ENCODE measurements at regions not wholly inside any gene's neighbourhood (a gene's known extent, or its start where the extent isn't known, plus 50 kb on each side); places are given as distances from the start of the nearest gene placed in this dataset.

DNA sequence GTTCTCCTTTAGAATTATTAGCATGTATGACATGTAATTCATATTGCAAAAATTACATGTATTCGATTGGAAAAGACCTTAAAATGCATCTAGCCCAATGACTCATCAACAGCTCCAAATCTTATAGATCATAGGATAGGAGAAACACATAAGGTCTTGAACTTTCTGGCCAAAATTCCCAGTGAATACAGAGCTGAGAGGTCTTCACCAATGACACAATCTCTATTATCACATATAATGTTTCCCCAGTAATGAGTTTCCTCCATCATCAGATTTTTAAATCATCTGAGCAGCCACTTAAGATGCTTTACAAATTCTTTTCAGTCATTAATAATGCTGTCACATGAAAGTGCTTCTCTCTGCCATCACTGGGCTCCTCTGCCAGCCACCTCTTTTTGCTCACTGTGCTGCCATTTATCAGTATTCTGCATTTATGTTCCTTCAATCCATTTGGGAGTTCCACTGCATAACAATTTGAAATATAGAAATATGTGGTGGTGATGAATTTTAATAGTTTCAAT, 804.9 kb downstream of the SUCLG1 start:
- no peak for DNase-seq (ENCODE audit: low spot score)

DNA sequence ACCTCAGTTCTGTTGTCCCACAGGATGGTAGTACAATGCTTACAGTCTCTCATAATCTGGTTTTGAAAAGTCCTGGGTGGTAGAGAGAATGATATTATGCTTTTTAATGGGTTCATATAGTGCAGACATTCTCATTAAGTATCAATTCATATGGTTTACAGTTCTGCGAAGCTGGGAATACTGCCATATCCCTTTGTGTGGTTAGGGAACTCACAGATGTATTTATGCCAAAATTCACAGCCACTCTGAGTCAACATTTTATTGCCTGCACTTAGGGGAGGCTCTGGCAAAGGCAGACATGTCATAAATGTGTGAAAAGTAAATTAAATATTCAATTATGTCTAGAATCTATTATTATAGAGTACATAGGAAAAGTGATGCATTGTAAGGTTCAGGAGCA, 808.2 kb downstream of the SUCLG1 start:
- DNase-seq (ENCODE audit: low spot score) = peak; percentile 38

- no peak for DNase-seq (ENCODE audit: low spot score)
These were observed 808.9 kb downstream of the SUCLG1 start for GRCh38 chr2:83650161-83650560.

DNA sequence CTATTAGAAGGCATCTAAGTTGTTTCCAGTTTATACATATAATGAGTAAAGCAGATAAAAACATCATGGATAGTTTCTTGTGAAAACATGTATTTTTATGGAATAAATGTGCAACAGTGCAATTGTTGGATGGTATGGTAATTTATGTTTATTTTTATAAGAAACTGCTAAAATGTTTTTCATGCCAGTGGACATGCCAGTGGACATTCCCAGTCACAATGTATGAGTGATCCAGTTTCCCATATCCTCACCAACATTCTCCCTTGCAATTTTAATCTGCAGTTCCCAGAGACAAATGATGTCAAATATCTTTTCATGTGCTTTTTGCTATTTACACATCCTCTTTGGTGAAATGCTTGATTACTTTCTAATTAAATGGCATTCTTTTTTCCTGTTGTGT, 818.6 kb downstream of the SUCLG1 start:
- no peak for DNase-seq (ENCODE audit: low spot score)

- no peak for DNase-seq (ENCODE audit: low spot score)
These were observed 825.7 kb downstream of the SUCLG1 start for GRCh38 chr2:83633423-83633822.

DNA sequence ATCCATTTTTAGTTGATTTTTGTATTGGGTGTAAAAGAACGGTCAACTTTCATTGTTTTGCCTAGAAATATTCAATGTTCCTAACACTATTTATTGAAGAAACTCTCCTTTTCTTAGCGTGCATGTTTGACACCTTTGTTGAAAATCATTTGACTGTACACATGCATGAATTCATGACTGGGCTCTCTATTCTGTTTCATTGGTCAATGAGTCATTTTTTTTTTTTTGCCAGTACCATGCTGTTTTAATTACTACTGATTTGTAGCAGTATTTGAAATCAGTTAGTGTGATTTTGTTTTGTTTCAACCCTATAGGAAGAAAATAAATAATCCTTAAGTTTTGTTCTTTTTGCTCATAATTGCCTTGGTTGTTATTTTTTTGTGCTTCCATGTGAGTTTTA, 828.7 kb downstream of the SUCLG1 start:
- DNase-seq (ENCODE audit: low spot score) = no peak

- DNase-seq (ENCODE audit: low spot score) = no peak
These were observed 843.6 kb downstream of the SUCLG1 start for GRCh38 chr2:83615511-83615910.

DNA sequence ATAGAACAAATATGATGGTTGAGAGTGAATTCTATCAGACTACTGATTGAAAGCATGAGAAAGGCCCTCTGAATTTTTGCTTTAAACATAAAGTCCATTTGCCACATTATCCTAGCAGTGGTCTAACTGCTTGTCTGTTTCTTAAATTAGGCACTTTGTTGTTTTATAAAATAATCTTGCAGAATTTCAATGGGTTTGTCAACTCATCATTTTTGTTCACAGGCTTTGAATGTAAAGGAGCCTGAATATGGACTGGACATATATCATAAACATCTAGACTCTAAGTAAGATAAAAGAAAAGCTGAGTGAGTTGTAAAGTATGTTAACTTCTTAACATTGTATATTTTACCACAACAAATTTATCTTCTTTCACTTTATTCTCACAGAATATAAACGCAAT, 845.9 kb downstream of the SUCLG1 start:
- DNase-seq (ENCODE audit: low spot score) = no peak

GRCh38 chr2:83602753-83603152, 856.3 kb downstream of the SUCLG1 start:
- DNase-seq (ENCODE audit: low spot score) = no peak

GRCh38 chr2:83596592-83597282, 862.3 kb downstream of the SUCLG1 start:
- DNase-seq (ENCODE audit: low spot score) = no peak

- DNase-seq (ENCODE audit: low spot score) = no peak
These were observed 863.2 kb downstream of the SUCLG1 start for GRCh38 chr2:83595926-83596325.

DNA sequence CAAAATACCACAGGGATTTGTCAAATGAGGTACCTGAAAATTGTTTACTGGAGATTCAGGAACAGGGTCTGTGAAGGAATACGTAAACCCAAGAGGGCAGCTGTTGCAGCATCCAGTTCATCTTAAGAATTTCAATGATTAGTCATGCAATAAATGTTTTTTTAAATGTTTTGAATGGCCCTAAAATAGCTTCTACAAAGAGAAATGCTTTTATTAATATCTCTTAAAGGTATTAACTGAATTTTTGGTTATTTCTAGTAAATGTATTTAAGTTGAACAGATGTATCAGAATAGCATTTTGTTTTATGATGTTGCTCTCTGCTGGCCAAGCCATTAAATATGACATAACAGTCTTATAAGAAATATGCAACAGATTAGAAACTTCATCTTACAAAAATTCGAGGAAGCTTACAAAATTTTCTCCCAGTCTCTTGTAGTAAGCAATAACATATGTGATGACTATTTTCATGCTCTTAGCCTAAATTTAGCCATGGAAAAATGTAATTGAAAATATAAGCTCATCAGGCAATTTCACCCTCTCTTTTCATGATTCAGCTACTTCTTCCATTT, 863.9 kb downstream of the SUCLG1 start:
- DNase-seq (ENCODE audit: low spot score) = no peak

- DNase-seq (ENCODE audit: low spot score) = no peak
These were observed 864.6 kb downstream of the SUCLG1 start for GRCh38 chr2:83594241-83595120.

- no peak for DNase-seq (ENCODE audit: low spot score)
These were observed 871.8 kb downstream of the SUCLG1 start for GRCh38 chr2:83587309-83587708.

GRCh38 chr2:83585250-83585649, 873.8 kb downstream of the SUCLG1 start:
- DNase-seq (ENCODE audit: low spot score) = no peak

DNA sequence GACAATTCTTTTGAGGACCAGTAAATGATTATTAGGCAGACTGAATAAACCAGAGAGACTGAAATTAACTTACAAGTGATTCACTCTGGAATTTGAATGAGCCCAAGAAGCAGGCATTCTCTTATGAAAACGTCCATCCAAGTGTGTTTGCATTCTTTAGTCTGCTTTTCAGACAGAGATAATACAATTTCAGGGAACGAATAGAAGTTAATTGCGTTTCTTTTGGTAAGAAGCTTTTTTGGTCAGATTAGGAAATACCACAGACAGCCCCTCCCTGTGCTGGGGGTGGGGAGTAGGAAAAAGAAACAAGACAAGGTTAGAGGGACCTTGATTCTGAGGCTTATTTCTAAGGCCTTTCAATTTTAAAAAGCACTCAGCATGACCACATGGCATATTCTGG, 874.4 kb downstream of the SUCLG1 start:
- no peak for DNase-seq (ENCODE audit: low spot score)

DNA sequence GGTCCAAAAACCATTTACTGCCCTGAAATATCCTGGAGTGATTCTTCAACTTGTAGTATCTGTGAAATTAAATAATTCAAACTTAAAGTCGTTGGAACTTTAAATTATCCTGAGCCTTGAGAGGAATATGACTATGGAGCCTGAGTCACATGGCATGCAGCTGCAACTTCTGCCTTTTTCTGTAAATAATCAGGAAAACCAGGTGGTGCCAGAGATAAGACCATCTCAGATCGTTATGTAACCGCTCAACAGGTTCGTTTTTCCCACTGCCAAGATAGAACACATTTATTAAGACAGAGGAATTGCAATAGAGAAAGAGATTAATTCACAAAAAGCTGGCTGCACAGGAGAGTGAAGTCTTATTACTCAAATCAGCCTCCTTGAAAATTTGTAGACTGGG, 876.5 kb downstream of the SUCLG1 start:
- no peak for DNase-seq (ENCODE audit: low spot score)

- DNase-seq (ENCODE audit: low spot score) = no peak
These were observed 879.6 kb downstream of the SUCLG1 start for GRCh38 chr2:83579507-83579906.

DNA sequence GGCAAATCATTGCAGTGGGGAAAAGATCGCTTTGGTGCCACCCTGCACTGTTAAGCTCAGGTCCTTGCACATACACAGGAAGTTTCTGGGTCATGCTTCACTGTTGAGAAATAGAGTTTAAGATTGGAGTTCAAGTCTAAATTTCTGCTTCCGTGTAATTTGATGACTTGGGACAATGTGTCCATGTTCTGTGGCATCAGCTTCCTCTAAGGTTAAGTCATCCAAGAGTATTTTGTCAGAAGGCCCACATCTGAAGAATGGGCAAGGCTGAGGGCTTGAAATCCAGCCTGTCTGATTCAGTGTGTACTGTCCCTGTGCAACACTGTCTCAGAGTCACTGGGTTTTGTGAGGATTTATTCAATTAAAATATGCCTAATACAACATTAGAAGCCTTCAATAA, 880.7 kb downstream of the SUCLG1 start:
- DNase-seq (ENCODE audit: low spot score) = no peak

DNA sequence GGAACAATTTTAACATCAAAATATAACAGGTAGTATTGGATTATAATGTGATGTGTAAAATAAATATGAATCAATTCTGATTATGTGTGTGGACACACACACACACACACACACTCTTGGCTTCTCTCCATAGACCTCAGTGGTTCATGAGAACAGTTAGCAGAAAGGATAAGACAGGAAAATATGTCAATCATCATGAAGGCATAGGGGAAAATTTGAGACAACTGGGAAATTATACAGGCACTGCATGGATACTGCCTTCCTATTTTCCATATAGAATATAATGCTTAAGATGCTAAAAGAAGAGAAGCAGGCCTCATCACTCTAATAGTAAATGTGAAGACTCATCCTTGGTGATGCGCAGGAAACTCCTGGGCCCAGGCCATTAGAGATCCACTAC, 884.5 kb downstream of the SUCLG1 start:
- DNase-seq (ENCODE audit: low spot score) = no peak

- DNase-seq (ENCODE audit: low spot score) = no peak
These were observed 886.0 kb downstream of the SUCLG1 start for GRCh38 chr2:83573060-83573459.

GRCh38 chr2:83572400-83572799, 886.7 kb downstream of the SUCLG1 start:
- no peak for DNase-seq (ENCODE audit: low spot score)

- no peak for DNase-seq (ENCODE audit: low spot score)
These were observed 891.5 kb downstream of the SUCLG1 start for GRCh38 chr2:83567551-83567950.

Data from H4 (cell line).